ENCODE measurements at regions not wholly inside any gene's neighbourhood (a gene's known extent, or its start where the extent isn't known, plus 50 kb on each side); places are given as distances from the start of the nearest gene placed in this dataset.

- H3K36me3 ChIP-seq = no peaks in the 10 kb centered on the region
- intact Hi-C loops (cut with DNase I) = no loop called here
- WGBS, 2 donors = 13 to 40% methylated on average over 1 of the region's 1 CpG
- H3K9me3 ChIP-seq = no peaks in the 10 kb centered on the region
- DNase-seq = no peak
- no peak for TF ChIP-seq EP300 (IDR thresholded peaks at IDR 0.05)
- TF ChIP-seq CTCF (IDR thresholded peaks at IDR 0.05) = no peak
- TF ChIP-seq POLR2A (IDR thresholded peaks at IDR 0.05) = no peak
- no peak for TF ChIP-seq POLR2AphosphoS5 (IDR thresholded peaks at IDR 0.05)
- H3K27me3 ChIP-seq = no peaks in the 10 kb centered on the region
- no peaks in the 10 kb centered on the region for H3K4me1 ChIP-seq
- H3K4me3 ChIP-seq = no peak overlapping the region
- H3K27ac ChIP-seq = no peak overlapping the region
Measured at GRCh38 chrX:81489987-81490386, 288.1 kb downstream of the SH3BGRL start.

GRCh38 chrX:81527881-81528440, 326.1 kb downstream of the SH3BGRL start:
- Histone ChIP-seq H3K4me1 (no peaks in the 10 kb centered on the region), H3K4me3 (no peak overlapping the region), H3K9me3 (no peaks in the 10 kb centered on the region), H3K36me3 (no peaks in the 10 kb centered on the region), H3K27ac (no peak overlapping the region), H3K27me3 (no peaks in the 10 kb centered on the region)
- DNase-seq = no peak
- intact Hi-C loops (cut with DNase I) = no loop called here
- WGBS, 2 donors = 88 to 91% methylated on average over 2 of the region's 2 CpGs
- TF ChIP-seq POLR2A (IDR thresholded peaks at IDR 0.05) (no peak), EP300 (IDR thresholded peaks at IDR 0.05) (no peak), CTCF (IDR thresholded peaks at IDR 0.05) (no peak), POLR2AphosphoS5 (IDR thresholded peaks at IDR 0.05) (no peak)

GRCh38 chrX:81537723-81538122, 335.8 kb downstream of the SH3BGRL start:
- no peaks in the 10 kb centered on the region for H3K27me3 ChIP-seq
- peaks cover 0 to 5% (median 0%) of the 10 kb centered on the region in 4 donors for H3K9me3 ChIP-seq
- H3K27ac ChIP-seq = no peak overlapping the region
- H3K4me3 ChIP-seq = no peak overlapping the region
- no peak for DNase-seq
- TF ChIP-seq CTCF (IDR thresholded peaks at IDR 0.05) (no peak), EP300 (IDR thresholded peaks at IDR 0.05) (no peak), POLR2AphosphoS5 (IDR thresholded peaks at IDR 0.05) (no peak), POLR2A (IDR thresholded peaks at IDR 0.05) (no peak)
- intact Hi-C loops (cut with DNase I) = no loop called here
- H3K4me1 ChIP-seq = no peaks in the 10 kb centered on the region
- H3K36me3 ChIP-seq = no peaks in the 10 kb centered on the region
- 58 to 70% methylated on average over 3 of the region's 3 CpGs for WGBS, 2 donors

GRCh38 chrX:81542255-81542654, 340.4 kb downstream of the SH3BGRL start:
- WGBS, 2 donors = 90 to 97% methylated on average over 2 of the region's 2 CpGs
- no peaks in the 10 kb centered on the region for H3K36me3 ChIP-seq
- H3K27ac ChIP-seq = no peak overlapping the region
- H3K9me3 ChIP-seq = peaks cover 0 to 5% (median 0%) of the 10 kb centered on the region in 4 donors
- intact Hi-C loops (cut with DNase I) = no loop called here
- no peak for DNase-seq
- H3K27me3 ChIP-seq = no peaks in the 10 kb centered on the region
- H3K4me3 ChIP-seq = no peak overlapping the region
- H3K4me1 ChIP-seq = no peaks in the 10 kb centered on the region
- TF ChIP-seq POLR2AphosphoS5 (IDR thresholded peaks at IDR 0.05) (no peak), EP300 (IDR thresholded peaks at IDR 0.05) (no peak), POLR2A (IDR thresholded peaks at IDR 0.05) (no peak)

- no peak overlapping the region for H3K4me3 ChIP-seq
- no peaks in the 10 kb centered on the region for H3K36me3 ChIP-seq
- H3K27me3 ChIP-seq = no peaks in the 10 kb centered on the region
- no peaks in the 10 kb centered on the region for H3K9me3 ChIP-seq
- 95 to 97% methylated on average over 4 of the region's 4 CpGs for WGBS, 2 donors
- no peak overlapping the region for H3K27ac ChIP-seq
- intact Hi-C loops (cut with DNase I) = no loop called here
- no peak for DNase-seq
- H3K4me1 ChIP-seq = no peaks in the 10 kb centered on the region
- no peak for TF ChIP-seq POLR2A (IDR thresholded peaks at IDR 0.05)
Measured at GRCh38 chrX:81556880-81557279, 355.0 kb downstream of the SH3BGRL start.

- Histone ChIP-seq H3K27me3 (no peaks in the 10 kb centered on the region), H3K9me3 (no peaks in the 10 kb centered on the region), H3K4me3 (no peak overlapping the region), H3K27ac (no peak overlapping the region), H3K36me3 (no peaks in the 10 kb centered on the region), H3K4me1 (no peaks in the 10 kb centered on the region)
- no peak for TF ChIP-seq CTCF (IDR thresholded peaks at IDR 0.05)
- no peak for TF ChIP-seq POLR2A (IDR thresholded peaks at IDR 0.05)
- TF ChIP-seq POLR2AphosphoS5 (IDR thresholded peaks at IDR 0.05) = no peak
- no peak for TF ChIP-seq EP300 (IDR thresholded peaks at IDR 0.05)
- WGBS, 2 donors = 72 to 83% methylated on average over 2 of the region's 2 CpGs
- intact Hi-C loops (cut with DNase I) = no loop called here
- no peak for DNase-seq
Measured at GRCh38 chrX:81564851-81565250, 362.9 kb downstream of the SH3BGRL start.
